VCaP (cell line): ENCODE measurements at regions not wholly inside any gene's neighbourhood (a gene's known extent, or its start where the extent isn't known, plus 50 kb on each side); places are given as distances from the start of the nearest gene placed in this dataset.

Experiments used
- H3K27ac ChIP-seq: fragments of 450-650 bp; 2 replicates; pipeline ENCODE4 v1.5.1; 2017
- TF ChIP-seq, protein P1 (sequence below): fragments of 450-650 bp; conservative IDR thresholded peaks from 2 replicates; pipeline ENCODE4 v1.5.1; 2017; ENCODE audit warnings: mild to moderate bottlenecking, moderate library complexity

DNA sequence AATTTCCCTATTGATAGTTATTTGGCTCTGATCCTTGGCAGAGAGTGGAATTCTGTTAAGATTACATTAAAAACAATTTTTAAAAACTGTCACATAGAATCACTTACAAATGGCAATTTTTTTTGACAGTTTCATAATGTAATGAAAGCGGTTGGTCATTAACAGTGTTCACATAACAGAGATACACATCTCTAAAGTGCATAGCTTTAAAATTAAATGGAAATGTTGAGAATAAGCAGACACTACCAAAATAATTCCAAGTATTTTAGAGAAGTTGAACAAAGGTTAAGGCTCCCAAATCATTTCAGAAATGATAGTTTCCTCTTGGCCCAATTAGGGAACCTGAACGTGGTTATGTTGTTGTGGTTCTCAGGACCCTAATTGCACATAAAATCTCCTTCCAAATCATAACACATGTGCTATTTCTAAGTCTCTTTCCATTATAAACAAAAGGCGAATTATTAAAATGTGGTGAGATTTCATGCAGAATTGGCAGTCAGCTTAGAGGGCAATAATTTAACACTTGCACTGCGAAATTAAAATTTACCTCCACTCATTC is 528.9 kb upstream of the FZD8 start:
- TF ChIP-seq, protein P1, sequence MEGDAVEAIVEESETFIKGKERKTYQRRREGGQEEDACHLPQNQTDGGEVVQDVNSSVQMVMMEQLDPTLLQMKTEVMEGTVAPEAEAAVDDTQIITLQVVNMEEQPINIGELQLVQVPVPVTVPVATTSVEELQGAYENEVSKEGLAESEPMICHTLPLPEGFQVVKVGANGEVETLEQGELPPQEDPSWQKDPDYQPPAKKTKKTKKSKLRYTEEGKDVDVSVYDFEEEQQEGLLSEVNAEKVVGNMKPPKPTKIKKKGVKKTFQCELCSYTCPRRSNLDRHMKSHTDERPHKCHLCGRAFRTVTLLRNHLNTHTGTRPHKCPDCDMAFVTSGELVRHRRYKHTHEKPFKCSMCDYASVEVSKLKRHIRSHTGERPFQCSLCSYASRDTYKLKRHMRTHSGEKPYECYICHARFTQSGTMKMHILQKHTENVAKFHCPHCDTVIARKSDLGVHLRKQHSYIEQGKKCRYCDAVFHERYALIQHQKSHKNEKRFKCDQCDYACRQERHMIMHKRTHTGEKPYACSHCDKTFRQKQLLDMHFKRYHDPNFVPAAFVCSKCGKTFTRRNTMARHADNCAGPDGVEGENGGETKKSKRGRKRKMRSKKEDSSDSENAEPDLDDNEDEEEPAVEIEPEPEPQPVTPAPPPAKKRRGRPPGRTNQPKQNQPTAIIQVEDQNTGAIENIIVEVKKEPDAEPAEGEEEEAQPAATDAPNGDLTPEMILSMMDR, result no peak
- no peak overlapping the region for H3K27ac ChIP-seq

GRCh38 chr10:36170142-36170719 is 528.1 kb upstream of the FZD8 start:
- TF ChIP-seq, protein P1, result no peak
- no peak overlapping the region for H3K27ac ChIP-seq

DNA sequence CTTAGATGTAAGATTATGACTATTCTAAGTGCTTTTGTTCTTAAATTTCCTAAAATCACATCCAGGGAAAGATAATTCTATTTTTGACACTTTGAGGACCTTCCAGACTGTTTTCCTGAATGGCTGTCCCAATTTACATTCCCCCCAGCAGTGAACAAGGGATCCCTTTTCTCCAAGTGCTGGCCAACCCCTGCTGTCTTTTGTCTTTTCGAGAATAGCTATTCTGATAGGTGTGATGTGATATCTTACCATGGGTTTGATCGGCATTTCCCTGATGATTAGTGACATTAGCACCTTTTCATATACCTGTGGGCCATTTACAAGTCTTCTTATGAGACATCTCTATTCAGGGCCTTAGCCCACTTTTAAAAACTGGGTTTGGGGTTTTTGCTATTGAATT is 526.7 kb upstream of the FZD8 start:
- TF ChIP-seq, protein P1, result no peak
- no peak overlapping the region for H3K27ac ChIP-seq

- H3K27ac ChIP-seq, result no peak overlapping the region
- TF ChIP-seq, protein P1, result no peak
These were observed 522.7 kb upstream of the FZD8 start for GRCh38 chr10:36164556-36165504.

DNA sequence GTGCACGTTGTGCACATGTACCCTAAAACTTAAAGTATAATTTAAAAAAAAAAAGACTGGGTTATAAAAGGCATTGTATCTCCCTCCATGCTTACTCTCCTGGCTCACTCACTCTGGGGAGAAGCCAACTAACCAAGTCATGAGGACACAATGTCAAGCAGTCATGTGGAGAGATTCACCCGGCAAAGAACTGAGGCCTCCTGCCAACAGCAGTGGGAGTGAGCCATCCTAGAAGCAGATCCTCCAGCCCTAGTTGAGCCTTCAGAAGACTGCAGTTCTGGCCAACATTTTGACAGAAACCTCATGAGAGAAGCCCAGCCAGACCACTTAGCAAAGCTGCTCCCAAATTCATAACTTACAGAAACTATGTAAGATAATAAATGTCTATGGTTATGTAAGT is 521.7 kb upstream of the FZD8 start:
- TF ChIP-seq, protein P1, result no peak
- H3K27ac ChIP-seq, result no peak overlapping the region

- TF ChIP-seq, protein P1, result no peak
- H3K27ac ChIP-seq, result no peak overlapping the region
These were observed 515.4 kb upstream of the FZD8 start for GRCh38 chr10:36157486-36157885.

GRCh38 chr10:36148207-36148606 is 506.1 kb upstream of the FZD8 start:
- TF ChIP-seq, protein P1, result no peak
- no peak overlapping the region for H3K27ac ChIP-seq
